ENCODE measurements at regions not wholly inside any gene's neighbourhood (a gene's known extent, or its start where the extent isn't known, plus 50 kb on each side); places are given as distances from the start of the nearest gene placed in this dataset.

DNA sequence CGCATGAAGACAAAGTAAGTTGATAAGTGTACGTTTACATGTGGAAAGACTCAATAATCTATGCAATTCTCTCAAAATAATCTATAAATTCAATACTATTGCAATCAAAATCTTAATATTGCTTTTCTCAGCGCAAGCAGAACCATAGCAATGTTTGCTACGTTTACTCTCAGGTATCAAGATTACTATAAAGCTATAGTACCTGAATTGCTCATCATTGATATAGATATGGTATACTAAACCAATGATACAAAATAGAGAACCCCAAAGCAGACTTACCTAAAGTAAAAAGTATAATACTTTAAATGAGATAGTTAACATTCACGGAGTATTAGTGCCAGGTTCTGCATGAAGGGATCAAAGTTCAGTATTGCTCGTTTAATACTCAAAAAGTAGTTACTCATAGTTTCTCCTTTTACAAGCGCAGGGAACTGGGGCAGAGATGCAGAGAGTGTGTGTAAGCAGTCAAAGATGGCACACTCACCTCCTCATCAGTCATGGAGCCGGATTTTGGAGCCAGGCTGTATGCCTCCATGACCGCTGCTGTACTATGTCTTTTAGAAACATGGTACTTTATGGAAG is 391.0 kb upstream of the ID2 start:
- TF ChIP-seq, protein P1, sequence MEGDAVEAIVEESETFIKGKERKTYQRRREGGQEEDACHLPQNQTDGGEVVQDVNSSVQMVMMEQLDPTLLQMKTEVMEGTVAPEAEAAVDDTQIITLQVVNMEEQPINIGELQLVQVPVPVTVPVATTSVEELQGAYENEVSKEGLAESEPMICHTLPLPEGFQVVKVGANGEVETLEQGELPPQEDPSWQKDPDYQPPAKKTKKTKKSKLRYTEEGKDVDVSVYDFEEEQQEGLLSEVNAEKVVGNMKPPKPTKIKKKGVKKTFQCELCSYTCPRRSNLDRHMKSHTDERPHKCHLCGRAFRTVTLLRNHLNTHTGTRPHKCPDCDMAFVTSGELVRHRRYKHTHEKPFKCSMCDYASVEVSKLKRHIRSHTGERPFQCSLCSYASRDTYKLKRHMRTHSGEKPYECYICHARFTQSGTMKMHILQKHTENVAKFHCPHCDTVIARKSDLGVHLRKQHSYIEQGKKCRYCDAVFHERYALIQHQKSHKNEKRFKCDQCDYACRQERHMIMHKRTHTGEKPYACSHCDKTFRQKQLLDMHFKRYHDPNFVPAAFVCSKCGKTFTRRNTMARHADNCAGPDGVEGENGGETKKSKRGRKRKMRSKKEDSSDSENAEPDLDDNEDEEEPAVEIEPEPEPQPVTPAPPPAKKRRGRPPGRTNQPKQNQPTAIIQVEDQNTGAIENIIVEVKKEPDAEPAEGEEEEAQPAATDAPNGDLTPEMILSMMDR (IDR thresholded peaks at IDR 0.05; ENCODE audit: low read depth, low read length, missing input control), result no peak
- TF ChIP-seq YY1 (IDR thresholded peaks at IDR 0.05), result no peak
- peak in 1 of 2 donors; percentile 23 for TF ChIP-seq RAD21 (IDR thresholded peaks at IDR 0.05)
- TF ChIP-seq RXRA (IDR thresholded peaks at IDR 0.05), result no peak
- TF ChIP-seq SP1 (IDR thresholded peaks at IDR 0.05), result no peak
- TF ChIP-seq, protein P2, sequence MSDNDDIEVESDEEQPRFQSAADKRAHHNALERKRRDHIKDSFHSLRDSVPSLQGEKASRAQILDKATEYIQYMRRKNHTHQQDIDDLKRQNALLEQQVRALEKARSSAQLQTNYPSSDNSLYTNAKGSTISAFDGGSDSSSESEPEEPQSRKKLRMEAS (IDR thresholded peaks at IDR 0.05), result no peak
- no peak for TF ChIP-seq GABPA (IDR thresholded peaks at IDR 0.05 in 1 of 2, conservative IDR thresholded peaks at IDR 0.05 in 1 of 2)
